HepG2 (cell line): ENCODE measurements at regions not wholly inside any gene's neighbourhood (a gene's known extent, or its start where the extent isn't known, plus 50 kb on each side); places are given as distances from the start of the nearest gene placed in this dataset.

Source experiments
- ATAC-seq: fragments of 200-7000 bp; cut with Tn5 transposase; 3 replicates; pipeline ENCODE4 v1.9.1; 2020; ENCODE audit warnings: mild to moderate bottlenecking, moderate library complexity
- BruUV-seq: library from RNA; stranded (reverse); fragments of 400-500 nt; replicated peaks from 2 replicates; lab custom pipeline; 2021; lab: Mats Ljungman, UMichigan
- CTCF ChIA-PET: fragments of 300-600 bp; formaldehyde crosslinking; extraction: SDS; loops from one replicate; lab custom pipeline; 2021; ENCODE audit warnings: low total read pairs, inconsistent platforms, low intra/inter-chr PET ratio; lab: Yijun Ruan, JAX
- POLR2A ChIA-PET: fragments of 350-600 bp; sonication (Branson Sonifier 250); formaldehyde crosslinking; loops from one replicate; lab custom pipeline; 2020; ENCODE audit warnings: antibody characterized with exemption, inconsistent platforms; lab: Yijun Ruan, JAX
- DNase-seq: peaks from one replicate; pipeline ENCODE4 v3.0.0-alpha.2; 2015; ENCODE audit warnings: low spot score
- FAIRE-seq: peaks from 3 replicates; lab custom pipeline; 2011; peaks lifted over from hg19 to GRCh38; lab: Jason Lieb, UNC
- H2AFZ ChIP-seq: one replicate; pipeline ENCODE4 v1.6.1; 2011; ENCODE audit warnings: low read length, inconsistent platforms
- H3K27ac ChIP-seq: fragments of 300-600 bp; 3 replicates; pipeline ENCODE4 v1.8.0; 2011; ENCODE audit warnings: mixed run types, mild to moderate bottlenecking, mixed read lengths, low read length, inconsistent platforms; ENCODE audit not compliant: insufficient read depth; ENCODE audit errors: extremely low read length
- H3K27me3 ChIP-seq, 2 experiments: fragments of 200-600 bp in 1 of 2; 2 replicates in 1 of 2; 3 replicates in 1 of 2; pipeline versions ENCODE4 v1.6.0 to v1.8.0; 2011; ENCODE audit warnings: low read length in 2 of 2, mild to moderate bottlenecking in 2 of 2, moderate library complexity in 2 of 2, inconsistent platforms in 1 of 2; ENCODE audit not compliant: insufficient read depth in 2 of 2, control insufficient read depth in 1 of 2
- H3K36me3 ChIP-seq, 2 experiments: fragments of 200-600 bp in 1 of 2; replicated peaks in 1 of 2; 2 replicates in 1 of 2; 3 replicates in 1 of 2; pipeline versions ENCODE4 v1.5.1 to v1.8.0; 2011; ENCODE audit warnings: low read length in 2 of 2, inconsistent platforms in 1 of 2; ENCODE audit not compliant: insufficient read depth in 2 of 2, control insufficient read depth in 1 of 2
- H3K4me1 ChIP-seq: 2 replicates; pipeline ENCODE4 v1.5.1; 2012; ENCODE audit warnings: low read length, inconsistent platforms; ENCODE audit not compliant: insufficient read depth
- H3K4me2 ChIP-seq: 2 replicates; pipeline ENCODE4 v1.6.0; 2011; ENCODE audit warnings: low read depth, low read length, inconsistent platforms
- H3K4me3 ChIP-seq, 3 experiments: fragments of 200-600 bp in 1 of 3; sonication (generic), shearing (Covaris generic) in 1 of 3; replicated peaks in 1 of 3; 2 replicates each; pipeline ENCODE4 v1.5.1; 2011 to 2016; ENCODE audit warnings: low read length in 3 of 3, inconsistent platforms in 2 of 3, low read depth in 2 of 3, mild to moderate bottlenecking in 2 of 3, control low read depth in 1 of 3, mixed read lengths in 1 of 3; ENCODE audit not compliant: insufficient read depth in 1 of 3
- H3K79me2 ChIP-seq: one replicate; pipeline ENCODE4 v1.6.1; 2011; ENCODE audit warnings: low read length, inconsistent platforms; ENCODE audit not compliant: insufficient read depth
- H3K9ac ChIP-seq: 2 replicates; pipeline ENCODE4 v1.6.0; 2011; ENCODE audit warnings: mild to moderate bottlenecking, low read depth, low read length, inconsistent platforms; ENCODE audit not compliant: insufficient read depth
- H3K9me3 ChIP-seq: 2 replicates; pipeline ENCODE4 v1.5.1; 2012; ENCODE audit warnings: mild to moderate bottlenecking, low read length
- H4K20me1 ChIP-seq: 2 replicates; pipeline ENCODE4 v1.6.0; 2011; ENCODE audit warnings: inconsistent platforms, mild to moderate bottlenecking, low read length, moderate library complexity; ENCODE audit not compliant: insufficient read depth
- GTF2F1 ChIP-seq: fragments of 150-350 bp; IDR thresholded peaks from 2 replicates; pipeline ENCODE4 v1.6.1; 2014; ENCODE audit warnings: low read length
- NFE2L2 ChIP-seq: fragments of 150-350 bp; IDR thresholded peaks from 2 replicates; pipeline ENCODE4 v1.6.1; 2014; ENCODE audit warnings: low read length
- PHF20 ChIP-seq: sonication (generic); formaldehyde crosslinking; IDR thresholded peaks from 2 replicates; pipeline ENCODE4 v1.5.0; 2020; ENCODE audit warnings: mild to moderate bottlenecking, missing genetic modification reagents
- PREB ChIP-seq: sonication (generic); formaldehyde crosslinking; IDR thresholded peaks from 2 replicates; pipeline ENCODE4 v1.4.0; 2020; ENCODE audit warnings: missing genetic modification reagents
- SIN3A ChIP-seq: IDR thresholded peaks from 2 replicates; pipeline ENCODE4 v1.6.1; 2011; ENCODE audit warnings: low read depth, mild to moderate bottlenecking, control low read depth, low read length, borderline replicate concordance
- STAT6 ChIP-seq: sonication (generic); formaldehyde crosslinking; IDR thresholded peaks from 2 replicates; pipeline ENCODE4 v1.4.0; 2020; ENCODE audit warnings: missing genetic modification reagents, mild to moderate bottlenecking, borderline replicate concordance
- ZFP36L2 ChIP-seq: sonication (generic); formaldehyde crosslinking; IDR thresholded peaks from 2 replicates; pipeline ENCODE4 v1.4.0; 2020; ENCODE audit warnings: missing genetic modification reagents
- ZFP62 ChIP-seq: sonication (generic); formaldehyde crosslinking; IDR thresholded peaks from 2 replicates; pipeline ENCODE4 v1.4.0; 2020; ENCODE audit warnings: missing genetic modification reagents
- ZNF230 ChIP-seq: sonication (generic); formaldehyde crosslinking; IDR thresholded peaks from 2 replicates; pipeline ENCODE4 v1.4.0; 2020; ENCODE audit warnings: mild to moderate bottlenecking, missing genetic modification reagents
- ZNF318 ChIP-seq: sonication (generic); formaldehyde crosslinking; IDR thresholded peaks from 2 replicates; pipeline ENCODE4 v1.4.0; 2020; ENCODE audit warnings: mild to moderate bottlenecking, missing genetic modification reagents
- ZNF883 ChIP-seq: sonication (generic); formaldehyde crosslinking; IDR thresholded peaks from 2 replicates; pipeline ENCODE4 v1.5.1; 2020; ENCODE audit warnings: mild to moderate bottlenecking, missing genetic modification reagents; ENCODE audit errors: not compliant biosample characterization
- ZSCAN20 ChIP-seq: sonication (generic); formaldehyde crosslinking; IDR thresholded peaks from 2 replicates; pipeline ENCODE4 v1.4.0; 2020; ENCODE audit warnings: missing genetic modification reagents, mild to moderate bottlenecking, borderline replicate concordance
- WGBS: methylation state at CpG from one replicate; pipeline ENCODE4 v1.1.6; 2017; ENCODE audit warnings: low lambda C conversion rate; 5-methylcytosine and 5-hydroxymethylcytosine counted together
- in situ Hi-C: cut with HindIII; loops from 2 replicates; pipeline ENCODE4 v1.10.0; 2017; ENCODE audit warnings: low pct_unique_long_range_greater_than_20kb; ENCODE audit not compliant: extremely low pct_ligation_motif_present
- intact Hi-C: fragments of 100-400 bp; cut with micrococcal nuclease; formaldehyde crosslinking; loops from one replicate; pipeline ENCODE4 v1.10.0; 2022; ENCODE audit not compliant: unreplicated experiment

GRCh38 chr1:59011663-59012062, 227.8 kb upstream of the JUN start:
- 44% methylated on average over 3 of the region's 3 CpGs for WGBS
- FAIRE-seq (no peak), ATAC-seq (no peak), DNase-seq (no peak)
- POLR2A ChIA-PET = no interaction called here
- H3K9ac ChIP-seq = no peak overlapping the region
- H3K79me2 ChIP-seq = no peaks in the 10 kb centered on the region
- H3K4me3 ChIP-seq = no peak overlapping the region
- no peaks in the 10 kb centered on the region for H3K36me3 ChIP-seq
- H2AFZ ChIP-seq = no peak overlapping the region
- no peaks in the 10 kb centered on the region for H3K4me1 ChIP-seq
- no peak for TF ChIP-seq PREB
- TF ChIP-seq NFE2L2 = no peak
- no peak for TF ChIP-seq STAT6 (CRISPR knock-in tag)
- no peak for TF ChIP-seq SIN3A
- no peak for TF ChIP-seq GTF2F1
- no peak for TF ChIP-seq PHF20 (CRISPR knock-in tag)
- no peak for TF ChIP-seq ZNF318 (CRISPR knock-in tag)
- no peak for TF ChIP-seq ZFP62 (CRISPR knock-in tag)
- TF ChIP-seq ZSCAN20 = no peak
- no peak for TF ChIP-seq ZNF883 (CRISPR knock-in tag)
- no peak for TF ChIP-seq ZFP36L2 (CRISPR knock-in tag)
- TF ChIP-seq ZNF230 = no peak
- H3K4me2 ChIP-seq = no peak overlapping the region
- no peak overlapping the region for H3K27ac ChIP-seq
- no peaks in the 10 kb centered on the region for H3K9me3 ChIP-seq
- BruUV-seq = no TSS peak
- peaks cover 3 to 28% of the 10 kb centered on the region in 2 experiments; a peak in 2 of 5 replicates for H3K27me3 ChIP-seq
- in situ Hi-C loops (no loop called here), intact Hi-C loops (no loop called here)
- H4K20me1 ChIP-seq = no peaks in the 10 kb centered on the region
- CTCF ChIA-PET = no interaction called here
